Loucy (cell line): ENCODE measurements at regions not wholly inside any gene's neighbourhood (a gene's known extent, or its start where the extent isn't known, plus 50 kb on each side); places are given as distances from the start of the nearest gene placed in this dataset.

ENCODE experiments used
- H2AFZ ChIP-seq: fragments of 200-600 bp; sonication (generic); 2 replicates; pipeline ENCODE4 v1.6.0; 2016; ENCODE audit warnings: antibody characterized with exemption, mild to moderate bottlenecking, low read length, moderate library complexity
- H3F3A ChIP-seq: fragments of 200-600 bp; 2 replicates; pipeline ENCODE4 v1.6.0; 2016; ENCODE audit warnings: antibody characterized with exemption, low read depth, mild to moderate bottlenecking
- H3K27me3 ChIP-seq: fragments of 200-600 bp; sonication (generic); 2 replicates; pipeline ENCODE4 v1.6.1; 2014; ENCODE audit warnings: low read length, mild to moderate bottlenecking; ENCODE audit not compliant: insufficient read depth, poor library complexity, severe bottlenecking
- H3K36me3 ChIP-seq: fragments of 200-600 bp; sonication (generic); 2 replicates; pipeline ENCODE4 v1.6.1; 2016; ENCODE audit warnings: low read length; ENCODE audit not compliant: insufficient read depth
- H3K4me1 ChIP-seq: fragments of 200-600 bp; sonication (generic); 2 replicates; pipeline ENCODE4 v1.5.1; 2014; ENCODE audit warnings: low read length, mild to moderate bottlenecking; ENCODE audit not compliant: insufficient read depth, poor library complexity, severe bottlenecking
- H3K4me2 ChIP-seq: fragments of 200-600 bp; sonication (generic); 2 replicates; pipeline ENCODE4 v1.6.0; 2014; ENCODE audit warnings: antibody characterized with exemption, low read length, low read depth, mild to moderate bottlenecking; ENCODE audit not compliant: poor library complexity, severe bottlenecking
- H3K4me3 ChIP-seq: fragments of 200-600 bp; sonication (generic); 2 replicates; pipeline ENCODE4 v1.5.1; 2014; ENCODE audit warnings: low read length, mild to moderate bottlenecking, mixed read lengths; ENCODE audit not compliant: poor library complexity, severe bottlenecking
- H3K79me2 ChIP-seq: fragments of 200-600 bp; sonication (generic); 2 replicates; pipeline ENCODE4 v1.6.1; 2014; ENCODE audit warnings: low read length; ENCODE audit not compliant: insufficient read depth
- H3K9ac ChIP-seq: fragments of 200-600 bp; sonication (generic); 2 replicates; pipeline ENCODE4 v1.6.0; 2014; ENCODE audit warnings: mild to moderate bottlenecking, low read depth, low read length, moderate library complexity; ENCODE audit not compliant: poor library complexity, severe bottlenecking
- H3K9me2 ChIP-seq: fragments of 200-600 bp; sonication (generic); replicated peaks from 2 replicates; pipeline ENCODE4 v1.6.1; 2016; ENCODE audit warnings: low read depth, low read length, mixed read lengths
- H3K9me3 ChIP-seq: fragments of 200-600 bp; sonication (generic); 2 replicates; pipeline ENCODE4 v1.6.1; 2014; ENCODE audit warnings: mild to moderate bottlenecking, antibody characterized with exemption, low read length, low read depth; ENCODE audit not compliant: insufficient read depth
- H4K20me1 ChIP-seq: fragments of 200-600 bp; sonication (generic); 2 replicates; pipeline ENCODE4 v1.6.0; 2014; ENCODE audit warnings: antibody characterized with exemption, low read length, mild to moderate bottlenecking; ENCODE audit not compliant: insufficient read depth, poor library complexity, severe bottlenecking
- EZH2phosphoT487 ChIP-seq: fragments of 200-600 bp; IDR thresholded peaks from 2 replicates; pipeline ENCODE4 v1.6.1; 2018; ENCODE audit warnings: antibody characterized with exemption, mild to moderate bottlenecking, moderate library complexity, borderline replicate concordance
- TF ChIP-seq, protein P1 (sequence below): fragments of 200-600 bp; sonication (generic); conservative IDR thresholded peaks from 2 replicates; pipeline ENCODE4 v1.5.1; 2014; ENCODE audit warnings: mild to moderate bottlenecking, antibody characterized with exemption, low read length

DNA sequence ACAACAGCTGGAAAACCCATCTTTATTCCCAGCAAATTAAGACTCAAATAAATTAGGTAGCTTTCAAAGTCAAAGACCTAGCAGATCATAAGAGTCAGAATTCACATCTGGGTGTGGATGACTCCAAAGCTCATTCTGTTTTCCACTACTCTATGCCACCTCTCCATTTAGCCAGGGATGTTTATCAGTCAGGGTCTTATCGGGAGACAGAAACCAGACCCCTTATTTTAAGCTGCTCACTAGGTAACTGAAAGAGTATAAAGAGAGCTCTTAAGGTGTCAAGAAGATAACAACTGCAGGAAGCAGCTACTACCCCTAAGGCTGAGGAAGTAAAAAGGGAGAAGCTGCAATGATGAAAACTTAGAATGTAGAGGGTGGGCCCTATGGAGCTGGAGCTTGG, 333.7 kb upstream of the KLF3 start:
- no peak overlapping the region for H2AFZ ChIP-seq
- TF ChIP-seq, protein P1, sequence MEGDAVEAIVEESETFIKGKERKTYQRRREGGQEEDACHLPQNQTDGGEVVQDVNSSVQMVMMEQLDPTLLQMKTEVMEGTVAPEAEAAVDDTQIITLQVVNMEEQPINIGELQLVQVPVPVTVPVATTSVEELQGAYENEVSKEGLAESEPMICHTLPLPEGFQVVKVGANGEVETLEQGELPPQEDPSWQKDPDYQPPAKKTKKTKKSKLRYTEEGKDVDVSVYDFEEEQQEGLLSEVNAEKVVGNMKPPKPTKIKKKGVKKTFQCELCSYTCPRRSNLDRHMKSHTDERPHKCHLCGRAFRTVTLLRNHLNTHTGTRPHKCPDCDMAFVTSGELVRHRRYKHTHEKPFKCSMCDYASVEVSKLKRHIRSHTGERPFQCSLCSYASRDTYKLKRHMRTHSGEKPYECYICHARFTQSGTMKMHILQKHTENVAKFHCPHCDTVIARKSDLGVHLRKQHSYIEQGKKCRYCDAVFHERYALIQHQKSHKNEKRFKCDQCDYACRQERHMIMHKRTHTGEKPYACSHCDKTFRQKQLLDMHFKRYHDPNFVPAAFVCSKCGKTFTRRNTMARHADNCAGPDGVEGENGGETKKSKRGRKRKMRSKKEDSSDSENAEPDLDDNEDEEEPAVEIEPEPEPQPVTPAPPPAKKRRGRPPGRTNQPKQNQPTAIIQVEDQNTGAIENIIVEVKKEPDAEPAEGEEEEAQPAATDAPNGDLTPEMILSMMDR, result no peak
- no peak for TF ChIP-seq EZH2phosphoT487
- H4K20me1 ChIP-seq, result no peaks in the 10 kb centered on the region
- H3K79me2 ChIP-seq, result no peaks in the 10 kb centered on the region
- no peaks in the 10 kb centered on the region for H3K36me3 ChIP-seq
- no peaks in the 10 kb centered on the region for H3K27me3 ChIP-seq
- H3K4me3 ChIP-seq, result no peak overlapping the region
- H3K9me3 ChIP-seq, result no peaks in the 10 kb centered on the region
- H3K9me2 ChIP-seq, result no peaks in the 10 kb centered on the region
- H3F3A ChIP-seq, result no peaks in the 10 kb centered on the region
- H3K9ac ChIP-seq, result no peak overlapping the region
- no peak overlapping the region for H3K4me2 ChIP-seq
- H3K4me1 ChIP-seq, result no peaks in the 10 kb centered on the region

DNA sequence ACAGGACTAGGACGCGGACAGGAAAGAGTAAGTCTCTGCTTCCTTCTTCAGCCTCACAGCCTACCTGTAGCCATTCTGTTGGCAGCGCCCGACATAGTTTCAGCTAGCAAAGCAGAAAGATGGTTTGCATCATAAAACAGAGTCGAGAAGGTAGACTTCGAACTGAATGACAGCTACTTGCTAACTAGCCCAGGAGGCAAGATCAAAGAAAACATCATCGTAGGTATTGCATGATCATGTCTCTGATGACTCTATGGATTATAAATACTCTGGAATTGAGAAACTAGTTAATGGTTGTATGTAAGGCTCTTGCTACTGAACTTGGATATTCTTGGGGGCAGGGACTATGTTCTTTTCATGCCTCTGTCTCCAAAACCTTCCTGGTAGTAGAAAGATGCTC, 333.1 kb upstream of the KLF3 start:
- no peaks in the 10 kb centered on the region for H3F3A ChIP-seq
- no peak overlapping the region for H3K4me2 ChIP-seq
- no peaks in the 10 kb centered on the region for H3K9me2 ChIP-seq
- H4K20me1 ChIP-seq, result no peaks in the 10 kb centered on the region
- H3K36me3 ChIP-seq, result no peaks in the 10 kb centered on the region
- no peaks in the 10 kb centered on the region for H3K9me3 ChIP-seq
- H3K4me3 ChIP-seq, result no peak overlapping the region
- no peak overlapping the region for H3K9ac ChIP-seq
- H3K27me3 ChIP-seq, result no peaks in the 10 kb centered on the region
- H3K79me2 ChIP-seq, result no peaks in the 10 kb centered on the region
- no peak overlapping the region for H2AFZ ChIP-seq
- TF ChIP-seq, protein P1, result no peak
- no peak for TF ChIP-seq EZH2phosphoT487
- no peaks in the 10 kb centered on the region for H3K4me1 ChIP-seq

DNA sequence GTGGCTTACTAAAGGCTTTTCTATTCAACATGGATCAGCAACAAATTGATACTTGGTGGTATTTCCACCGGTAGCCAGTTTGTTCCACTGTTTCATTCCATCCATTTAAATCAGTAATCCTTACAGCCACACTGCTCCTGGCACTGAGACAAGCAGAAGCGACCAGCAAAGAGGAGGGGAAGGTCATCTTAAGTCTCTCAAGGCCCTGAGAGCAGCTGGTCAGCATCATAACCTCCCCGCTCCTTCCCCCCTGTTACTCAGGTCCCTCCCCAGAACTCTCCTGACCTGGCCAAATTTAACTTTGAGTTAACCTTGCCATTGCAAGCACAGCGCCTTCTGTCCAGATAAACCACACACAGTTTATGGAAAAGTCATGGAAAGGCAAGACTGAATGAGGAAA, 331.3 kb upstream of the KLF3 start:
- H3K4me1 ChIP-seq, result no peaks in the 10 kb centered on the region
- no peaks in the 10 kb centered on the region for H3K36me3 ChIP-seq
- H4K20me1 ChIP-seq, result no peaks in the 10 kb centered on the region
- H3K4me3 ChIP-seq, result no peak overlapping the region
- H2AFZ ChIP-seq, result no peak overlapping the region
- H3F3A ChIP-seq, result no peaks in the 10 kb centered on the region
- H3K27me3 ChIP-seq, result no peaks in the 10 kb centered on the region
- TF ChIP-seq, protein P1, result no peak
- TF ChIP-seq EZH2phosphoT487, result no peak
- no peaks in the 10 kb centered on the region for H3K79me2 ChIP-seq
- no peaks in the 10 kb centered on the region for H3K9me2 ChIP-seq
- H3K4me2 ChIP-seq, result no peak overlapping the region
- H3K9ac ChIP-seq, result no peak overlapping the region
- H3K9me3 ChIP-seq, result 0 out of 2 replicates have a peak, but pooled peaks cover 5% of the 10 kb centered on the region
